B cell (primary cell): ENCODE measurements at regions not wholly inside any gene's neighbourhood (a gene's known extent, or its start where the extent isn't known, plus 50 kb on each side); places are given as distances from the start of the nearest gene placed in this dataset.

Experiments used
- EZH2 ChIP-seq: IDR thresholded peaks from 2 replicates; pipeline ENCODE4 v1.6.1; 2012; ENCODE audit warnings: borderline replicate concordance, low read depth, mild to moderate bottlenecking, moderate library complexity, low read length; ENCODE audit not compliant: insufficient read depth, poor library complexity, severe bottlenecking
- TF ChIP-seq, protein P1 (sequence below): fragments of 200-600 bp; IDR thresholded peaks from one replicate; pipeline ENCODE4 v1.8.0; 2022; ENCODE audit warnings: antibody characterized with exemption, mild to moderate bottlenecking

DNA sequence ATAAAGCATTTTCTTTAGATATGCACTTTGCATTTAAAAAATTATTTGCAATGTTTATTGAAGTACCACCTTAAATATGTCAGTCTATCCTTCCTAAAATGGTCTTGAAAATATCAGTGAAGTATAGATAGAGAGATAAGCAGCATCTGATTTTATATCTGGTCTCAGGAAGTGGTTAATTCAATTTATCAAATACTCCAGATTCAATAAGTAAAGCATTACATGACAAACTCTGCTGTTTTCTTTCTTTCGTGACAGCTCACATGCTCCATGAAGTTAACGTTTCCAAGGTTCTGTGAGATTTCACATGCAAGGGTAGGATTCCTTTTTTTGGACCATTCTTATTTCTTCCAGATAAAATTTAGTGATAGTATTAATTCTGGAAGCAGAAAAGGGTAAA lies 775.4 kb upstream of the ROBO1 start:
- TF ChIP-seq, protein P1, sequence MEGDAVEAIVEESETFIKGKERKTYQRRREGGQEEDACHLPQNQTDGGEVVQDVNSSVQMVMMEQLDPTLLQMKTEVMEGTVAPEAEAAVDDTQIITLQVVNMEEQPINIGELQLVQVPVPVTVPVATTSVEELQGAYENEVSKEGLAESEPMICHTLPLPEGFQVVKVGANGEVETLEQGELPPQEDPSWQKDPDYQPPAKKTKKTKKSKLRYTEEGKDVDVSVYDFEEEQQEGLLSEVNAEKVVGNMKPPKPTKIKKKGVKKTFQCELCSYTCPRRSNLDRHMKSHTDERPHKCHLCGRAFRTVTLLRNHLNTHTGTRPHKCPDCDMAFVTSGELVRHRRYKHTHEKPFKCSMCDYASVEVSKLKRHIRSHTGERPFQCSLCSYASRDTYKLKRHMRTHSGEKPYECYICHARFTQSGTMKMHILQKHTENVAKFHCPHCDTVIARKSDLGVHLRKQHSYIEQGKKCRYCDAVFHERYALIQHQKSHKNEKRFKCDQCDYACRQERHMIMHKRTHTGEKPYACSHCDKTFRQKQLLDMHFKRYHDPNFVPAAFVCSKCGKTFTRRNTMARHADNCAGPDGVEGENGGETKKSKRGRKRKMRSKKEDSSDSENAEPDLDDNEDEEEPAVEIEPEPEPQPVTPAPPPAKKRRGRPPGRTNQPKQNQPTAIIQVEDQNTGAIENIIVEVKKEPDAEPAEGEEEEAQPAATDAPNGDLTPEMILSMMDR: no peak
- TF ChIP-seq EZH2: no peak
